SKM-1 treated with dmso at 0.1 percent for 144 hours (cell line): ENCODE measurements at regions not wholly inside any gene's neighbourhood (a gene's known extent, or its start where the extent isn't known, plus 50 kb on each side); places are given as distances from the start of the nearest gene placed in this dataset.

Source experiments
- DNase-seq: peaks from one replicate; lab custom pipeline; 2025; ENCODE audit not compliant: unreplicated experiment; lab: John Stamatoyannopoulos, UW

- DNase-seq, result no peak
Measured at GRCh38 chr14:65308536-65308935, 104.0 kb upstream of the FUT8 start.

- DNase-seq, result no peak
Measured at GRCh38 chr14:65310568-65310967, 102.0 kb upstream of the FUT8 start.

GRCh38 chr14:65312859-65313258 lies 99.7 kb upstream of the FUT8 start:
- no peak for DNase-seq

DNA sequence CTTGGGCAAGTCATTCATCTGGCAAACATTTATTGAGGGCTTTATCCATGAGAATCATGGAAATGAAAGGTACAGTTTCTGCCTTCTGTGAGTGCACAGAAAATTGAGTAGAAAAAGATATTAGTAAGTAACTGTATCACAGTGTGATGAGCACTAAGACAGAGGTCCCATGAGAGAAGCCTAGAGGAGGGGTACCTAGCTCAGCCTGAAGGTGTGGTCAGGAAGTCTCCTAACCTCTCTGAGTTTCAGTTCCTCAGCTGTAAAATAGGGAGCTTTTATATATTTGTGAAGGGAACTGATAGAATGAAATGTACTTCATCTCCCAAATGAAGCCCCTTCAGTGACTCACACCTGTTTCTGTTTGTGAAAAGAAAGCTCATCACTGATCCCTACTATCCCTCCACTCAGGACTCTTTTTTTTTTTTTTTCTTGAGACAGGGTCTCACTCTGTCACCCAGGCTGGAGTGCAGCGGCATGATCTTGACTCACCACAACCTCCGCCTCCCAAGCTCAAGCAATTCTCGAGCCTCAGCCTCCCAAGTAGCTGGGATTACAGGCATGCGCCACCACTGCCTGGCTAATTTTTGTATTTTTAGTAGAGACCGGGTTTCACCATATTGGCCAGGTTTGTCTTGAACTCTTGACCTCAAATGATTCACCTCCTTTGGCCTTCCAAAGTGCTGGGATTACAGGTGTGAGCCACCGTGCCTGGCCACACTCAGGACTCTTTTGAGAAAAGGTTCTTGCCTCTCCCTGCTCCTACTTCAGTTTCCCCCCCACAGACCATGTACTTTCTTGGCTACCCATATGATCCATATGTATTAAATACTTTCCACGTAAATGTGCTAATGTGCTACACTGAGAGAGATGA lies 93.7 kb upstream of the FUT8 start:
- DNase-seq, result no peak

DNA sequence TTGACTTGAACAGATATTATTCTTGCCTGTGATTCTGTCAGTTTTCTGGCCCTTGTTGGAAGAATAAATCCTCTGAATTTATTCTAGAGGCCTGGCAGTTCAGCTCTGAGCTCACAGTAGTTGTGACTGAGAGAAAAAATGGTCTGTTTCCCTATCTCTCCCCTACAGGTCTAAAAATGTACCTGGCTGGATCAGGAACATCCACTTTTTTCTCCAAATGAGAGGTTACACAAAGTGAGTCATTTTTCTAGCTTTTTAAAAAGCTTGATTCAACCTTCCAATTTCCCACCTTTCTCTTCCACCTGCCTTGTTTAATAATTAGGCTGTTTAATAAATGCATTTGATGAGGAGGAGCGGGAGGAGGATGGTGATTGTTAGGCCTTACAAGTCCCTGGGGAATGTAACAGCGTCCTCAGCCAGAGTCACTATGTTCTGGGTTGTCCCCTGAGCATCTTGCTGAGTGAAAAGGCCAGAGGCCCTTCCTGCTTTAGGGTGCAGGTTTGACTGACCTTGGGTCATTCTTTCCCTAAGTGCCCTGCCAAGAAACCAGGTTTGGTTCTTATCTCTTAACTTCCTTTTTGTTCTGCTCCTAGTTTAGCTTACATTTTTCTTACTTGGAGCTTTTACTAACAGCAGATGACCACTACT lies 91.7 kb upstream of the FUT8 start:
- DNase-seq, result no peak

DNA sequence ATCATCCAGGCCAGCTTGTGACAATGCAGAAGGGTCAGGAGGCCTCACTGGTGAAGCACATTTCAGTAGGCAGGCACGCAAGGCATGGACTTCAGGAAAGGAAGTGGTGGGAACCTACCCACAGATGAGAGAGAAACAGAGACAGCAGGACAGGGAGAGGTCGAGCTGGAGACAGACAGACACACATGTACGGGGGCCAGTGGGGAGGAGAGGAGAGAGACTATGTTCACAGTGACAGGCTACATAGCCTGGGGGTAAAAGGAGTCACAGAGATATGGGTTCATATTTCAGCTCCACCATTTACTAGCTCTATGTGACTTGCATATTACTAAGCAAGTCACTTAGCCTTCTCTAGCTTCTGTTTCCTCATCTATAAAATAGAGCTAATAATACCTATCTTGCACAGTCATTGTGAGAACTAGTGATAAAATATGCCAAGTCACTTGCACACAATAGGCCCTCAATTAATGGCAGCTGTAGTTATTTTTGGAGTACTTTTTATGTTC lies 91.1 kb upstream of the FUT8 start:
- DNase-seq, result peak; percentile 32

DNA sequence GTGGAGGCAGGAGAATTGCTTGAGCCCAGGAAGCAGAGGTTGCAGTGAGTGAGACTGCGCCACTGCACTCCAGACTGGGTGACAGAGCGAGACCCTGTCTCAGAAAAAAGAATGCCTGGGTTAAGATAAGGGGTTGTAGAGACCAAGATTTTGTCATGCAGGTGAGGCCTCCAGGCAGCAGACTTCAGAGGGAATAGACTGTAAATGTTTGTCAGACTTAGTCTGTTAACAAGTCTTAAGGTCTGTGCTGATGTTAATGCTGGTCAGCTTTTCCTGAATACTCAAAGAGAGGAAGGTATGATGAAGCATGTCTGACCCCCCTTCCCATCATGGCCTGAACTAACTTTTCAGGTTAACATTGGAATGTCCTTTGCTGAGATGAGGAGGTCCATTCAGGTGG lies 83.0 kb upstream of the FUT8 start:
- DNase-seq, result no peak

DNA sequence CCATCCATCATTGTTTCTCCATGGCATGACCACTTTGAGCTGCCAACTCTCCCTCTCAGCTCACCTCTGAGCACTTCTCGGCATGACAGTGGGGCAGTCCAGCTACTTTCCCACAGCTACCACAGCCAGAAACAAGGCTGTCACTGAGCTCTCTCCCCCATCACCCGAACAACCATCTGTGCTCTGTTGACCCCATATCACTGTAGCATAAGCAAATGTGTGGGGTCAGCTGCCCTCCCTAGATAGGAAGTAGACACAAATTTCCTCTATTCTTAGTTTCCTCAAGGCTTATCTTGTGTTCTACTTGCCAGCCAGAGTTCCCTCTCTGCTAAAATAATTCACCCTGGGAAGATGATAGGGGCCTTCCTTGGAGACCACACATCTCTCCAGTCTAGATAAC lies 82.6 kb upstream of the FUT8 start:
- DNase-seq, result no peak

GRCh38 chr14:65330416-65330815 lies 82.1 kb upstream of the FUT8 start:
- no peak for DNase-seq

DNA sequence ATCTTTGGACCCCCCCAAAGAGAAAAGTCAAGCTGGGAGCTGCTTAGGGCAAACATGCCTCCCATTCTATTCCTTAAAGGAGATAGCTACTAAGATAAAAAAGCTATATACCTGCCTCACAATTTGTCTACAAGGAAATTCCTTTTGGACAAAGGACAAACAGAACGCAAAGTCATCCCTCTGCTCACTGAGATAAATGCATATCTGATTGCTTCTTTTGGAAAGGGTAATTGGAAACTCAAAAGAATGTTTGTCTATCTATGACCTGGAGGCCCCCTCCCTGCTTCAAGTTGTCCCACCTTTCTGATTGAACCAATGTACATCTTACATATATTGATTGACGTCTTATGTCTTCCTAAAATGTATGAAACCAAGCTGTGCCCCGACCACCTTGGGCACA lies 80.9 kb upstream of the FUT8 start:
- DNase-seq, result no peak

DNA sequence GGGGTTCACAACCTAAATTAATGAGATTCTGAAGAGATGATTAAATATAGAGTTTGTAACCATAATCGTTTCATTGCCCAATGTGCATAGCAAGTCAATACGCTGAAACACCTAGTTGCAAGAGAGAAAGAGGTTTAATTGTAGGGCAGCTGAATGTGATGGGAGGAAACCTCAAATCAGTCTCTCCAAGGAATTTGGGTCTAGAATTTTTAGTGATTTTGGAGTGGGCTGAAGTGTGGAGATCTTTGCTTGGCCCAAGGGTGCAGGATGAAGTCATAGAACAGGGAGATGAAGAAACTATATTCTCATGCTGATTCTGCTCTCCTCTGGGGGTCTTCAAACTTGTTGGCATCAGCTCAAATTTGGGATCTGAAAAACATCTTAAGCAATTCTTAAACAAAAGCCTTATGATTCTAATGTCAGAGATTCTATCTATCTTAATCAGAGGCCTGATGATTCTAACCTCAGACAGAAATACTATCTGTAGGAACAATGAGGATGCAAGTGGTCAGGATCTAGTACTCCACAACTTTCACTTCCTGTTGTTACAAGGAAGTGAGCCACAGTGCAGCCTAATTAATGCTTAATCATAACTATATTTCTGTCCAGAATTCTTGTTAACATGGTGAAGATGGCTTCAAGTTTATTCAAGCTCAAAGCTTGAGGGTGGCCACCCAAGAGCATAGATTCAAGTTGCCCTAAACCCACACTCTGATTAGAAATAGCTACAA lies 80.2 kb upstream of the FUT8 start:
- DNase-seq, result peak; percentile 5

DNA sequence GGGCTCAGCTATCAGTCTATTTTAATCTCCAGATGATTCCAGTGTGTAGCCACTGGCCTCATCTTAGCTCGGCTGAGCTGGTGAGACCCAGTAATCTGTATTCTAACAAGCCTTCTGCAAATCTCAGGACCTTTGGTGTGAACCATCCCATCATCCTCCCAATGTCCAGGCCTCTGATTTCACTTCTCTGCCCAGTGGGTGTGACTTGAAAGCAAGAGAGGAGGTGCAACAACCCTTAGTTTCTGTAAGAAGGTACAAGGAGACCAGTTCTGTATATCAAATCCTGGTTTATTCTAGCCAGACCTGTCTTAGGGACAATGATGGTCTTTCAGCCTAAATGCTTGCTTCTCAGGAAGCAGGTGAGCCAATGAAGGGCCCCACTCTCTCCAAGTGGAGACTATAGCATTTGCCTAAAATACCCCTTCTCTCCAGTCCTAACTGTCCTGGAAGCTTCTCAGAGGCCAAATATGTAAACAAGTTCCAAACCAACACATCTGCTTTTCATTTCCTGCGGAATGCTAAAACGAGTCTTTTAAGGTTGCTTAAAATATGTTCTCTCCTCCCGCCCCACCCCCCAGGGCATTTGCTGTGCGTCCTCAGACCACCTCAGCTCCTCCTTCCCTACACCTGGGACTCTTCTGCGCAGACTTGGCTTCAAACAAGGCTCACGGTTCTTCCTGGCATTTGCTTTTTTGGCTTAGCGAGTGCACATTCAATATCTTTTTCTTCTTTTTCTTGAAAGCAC lies 78.4 kb upstream of the FUT8 start:
- no peak for DNase-seq

- no peak for DNase-seq
Measured at GRCh38 chr14:65334765-65335410, 77.6 kb upstream of the FUT8 start.

GRCh38 chr14:65335411-65335947 lies 77.1 kb upstream of the FUT8 start:
- DNase-seq, result no peak

DNA sequence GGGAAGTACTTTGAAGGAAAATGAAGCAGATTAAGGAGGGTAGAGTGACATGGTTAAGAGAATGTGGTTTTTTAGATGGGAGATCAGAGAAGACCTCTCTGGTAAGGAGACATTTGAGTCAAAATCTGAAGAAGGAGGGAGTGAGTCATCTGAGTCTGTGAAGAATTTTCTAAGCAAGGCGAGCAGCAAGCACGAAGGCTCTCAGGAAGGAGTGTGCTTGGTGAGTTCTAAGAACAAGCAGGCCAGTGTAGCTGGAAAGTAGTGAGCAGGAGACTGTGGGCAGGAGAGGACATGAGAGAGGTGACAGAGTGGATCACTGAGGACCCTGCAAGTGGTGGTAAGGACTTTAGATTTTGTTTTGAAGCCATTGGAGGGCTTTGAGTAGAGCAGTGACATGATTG lies 76.3 kb upstream of the FUT8 start:
- DNase-seq, result no peak

DNA sequence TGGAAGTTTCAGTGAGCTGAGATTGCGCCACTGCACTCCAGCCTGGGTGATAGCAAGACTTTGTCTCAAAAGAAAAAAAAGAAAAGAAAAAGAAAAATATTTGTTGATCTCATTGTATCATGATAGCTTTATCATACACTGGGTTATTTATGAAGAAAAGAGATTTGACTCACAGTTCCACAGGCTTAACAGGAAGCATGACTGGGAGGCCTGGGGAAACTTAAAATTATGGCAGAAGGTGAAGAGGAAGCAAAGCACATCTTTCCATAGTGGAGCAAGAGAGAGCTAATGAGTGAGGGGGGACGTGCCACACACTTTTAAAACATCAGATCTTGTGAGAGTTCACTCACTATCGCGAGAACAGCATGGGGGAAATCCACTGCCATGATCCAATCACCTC lies 72.7 kb upstream of the FUT8 start:
- DNase-seq, result no peak

DNA sequence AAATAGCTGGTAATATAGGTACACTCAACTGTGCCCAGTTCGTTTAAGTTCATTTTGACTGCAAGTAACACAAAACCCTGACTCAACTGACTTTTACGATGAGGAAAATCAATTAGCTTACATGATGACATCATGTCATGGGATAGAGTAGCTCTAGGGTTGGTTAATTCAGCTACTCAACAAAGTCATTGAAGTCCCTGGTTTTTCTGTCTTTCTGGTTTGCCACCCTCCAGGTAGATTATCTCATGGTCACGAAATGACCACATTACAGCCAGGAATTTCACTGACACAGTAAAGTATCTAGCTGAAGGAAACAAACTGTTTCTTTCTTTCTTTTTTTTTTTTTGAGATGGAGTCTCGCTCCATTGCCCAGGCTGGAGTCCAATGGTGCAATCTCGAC lies 68.5 kb upstream of the FUT8 start:
- DNase-seq, result no peak

GRCh38 chr14:65345266-65345665 lies 67.3 kb upstream of the FUT8 start:
- no peak for DNase-seq

DNA sequence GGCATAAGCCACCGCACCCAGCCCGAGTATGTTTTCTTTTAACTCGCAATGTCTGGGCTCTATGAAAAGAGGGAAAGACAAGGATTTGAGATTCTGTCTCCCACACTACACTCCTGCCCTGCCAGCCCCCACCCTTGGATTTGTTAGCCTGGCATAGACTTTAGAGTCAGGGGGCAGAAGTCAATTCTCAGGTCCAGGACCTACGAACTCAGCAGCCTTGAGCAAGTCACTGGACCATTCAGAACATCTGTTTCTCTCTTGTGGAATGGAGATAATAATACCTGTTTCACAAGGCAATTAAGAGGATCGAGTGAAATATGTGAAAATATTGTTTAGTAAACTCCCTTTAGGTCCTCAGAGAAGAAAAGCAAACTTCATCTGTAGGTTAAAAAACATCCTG lies 66.1 kb upstream of the FUT8 start:
- DNase-seq, result no peak

DNA sequence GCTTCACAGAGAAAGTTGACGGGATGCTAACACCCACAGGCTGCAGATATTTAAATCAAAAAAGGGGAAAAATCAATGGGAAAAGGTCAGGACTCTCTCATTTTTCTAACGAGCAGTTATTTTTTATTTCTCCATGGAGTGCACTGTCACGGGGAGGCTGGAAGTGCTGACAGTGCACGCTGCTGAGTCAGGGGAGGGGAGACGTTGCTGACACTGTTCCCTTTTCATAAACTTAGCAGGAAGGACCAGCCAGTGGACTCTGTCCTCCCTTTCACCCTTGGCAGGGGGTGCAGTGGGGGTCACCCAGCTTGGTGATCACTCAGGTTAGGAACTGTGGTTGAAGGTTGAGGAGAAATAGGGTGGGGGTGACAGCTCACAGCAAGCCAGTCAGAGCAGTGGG lies 65.6 kb upstream of the FUT8 start:
- no peak for DNase-seq
